HEK293 (cell line): ENCODE measurements at regions not wholly inside any gene's neighbourhood (a gene's known extent, or its start where the extent isn't known, plus 50 kb on each side); places are given as distances from the start of the nearest gene placed in this dataset.

Source experiments
- CTCF ChIA-PET: fragments of 350-600 bp; formaldehyde crosslinking; extraction: SDS; loops from one replicate; lab custom pipeline; 2021; ENCODE audit warnings: antibody characterized with exemption; lab: Yijun Ruan, JAX
- POLR2A ChIA-PET: fragments of 300-600 bp; formaldehyde crosslinking; extraction: SDS; loops from one replicate; lab custom pipeline; 2020; ENCODE audit warnings: antibody characterized with exemption, inconsistent platforms; lab: Yijun Ruan, JAX
- H3K27ac ChIP-seq: fragments of 200-500 bp; sonication (Bioruptor generic); 2 replicates; pipeline ENCODE4 v1.5.1; 2014; ENCODE audit warnings: low read depth, low read length, control low read depth, inconsistent platforms; ENCODE audit errors: extremely low read depth
- H3K36me3 ChIP-seq, 2 experiments: fragments of 200-500 bp in 1 of 2; sonication (Bioruptor generic) in 1 of 2; 1 replicate in 1 of 2; 2 replicates in 1 of 2; pipeline ENCODE4 v1.5.1; 2014 to 2017; ENCODE audit warnings: inconsistent platforms in 2 of 2, low read length in 2 of 2; ENCODE audit not compliant: control insufficient read depth in 2 of 2, insufficient read depth in 1 of 2
- H3K4me1 ChIP-seq: fragments of 200-500 bp; sonication (Bioruptor generic); 2 replicates; pipeline ENCODE4 v1.5.1; 2014; ENCODE audit warnings: mild to moderate bottlenecking, low read length, inconsistent platforms; ENCODE audit not compliant: control insufficient read depth, insufficient read depth
- H3K4me3 ChIP-seq: 2 replicates; pipeline ENCODE4 v1.5.1; 2011; ENCODE audit warnings: low read depth, mild to moderate bottlenecking, control low read depth, low read length, moderate library complexity
- H3K9me3 ChIP-seq: fragments of 200-500 bp; sonication (Bioruptor generic); 2 replicates; pipeline ENCODE4 v1.5.1; 2014; ENCODE audit warnings: low read depth, low read length, inconsistent platforms; ENCODE audit not compliant: control insufficient read depth, insufficient read depth
- ELK4 ChIP-seq: IDR thresholded peaks from 2 replicates; pipeline ENCODE4 v1.6.1; 2011; ENCODE audit warnings: mild to moderate bottlenecking, low read depth, low read length, borderline replicate concordance
- INSM2 ChIP-seq: fragments of 450-650 bp; formaldehyde crosslinking; IDR thresholded peaks from 2 replicates; pipeline ENCODE4 v1.5.1; 2016; ENCODE audit warnings: missing biosample characterization, missing genetic modification characterization
- MYNN ChIP-seq: fragments of 450-650 bp; formaldehyde crosslinking; IDR thresholded peaks from 2 replicates; pipeline ENCODE4 v1.5.1; 2016; ENCODE audit warnings: missing biosample characterization, missing genetic modification characterization, borderline replicate concordance
- TSHZ1 ChIP-seq: fragments of 450-650 bp; formaldehyde crosslinking; IDR thresholded peaks from 2 replicates; pipeline ENCODE4 v1.5.1; 2016; ENCODE audit warnings: missing biosample characterization, missing genetic modification characterization, borderline replicate concordance
- YY2 ChIP-seq: fragments of 450-650 bp; formaldehyde crosslinking; IDR thresholded peaks from 2 replicates; pipeline ENCODE4 v1.5.1; 2016; ENCODE audit warnings: missing biosample characterization, missing genetic modification characterization
- ZBTB26 ChIP-seq: fragments of 450-650 bp; formaldehyde crosslinking; optimal IDR thresholded peaks from 2 replicates; pipeline ENCODE3; 2016; ENCODE audit warnings: missing biosample characterization, mild to moderate bottlenecking, missing genetic modification characterization
- ZFP41 ChIP-seq: fragments of 450-650 bp; formaldehyde crosslinking; IDR thresholded peaks from 2 replicates; pipeline ENCODE4 v1.5.1; 2016; ENCODE audit warnings: missing biosample characterization, missing genetic modification characterization, borderline replicate concordance
- ZNF121 ChIP-seq: fragments of 450-650 bp; formaldehyde crosslinking; IDR thresholded peaks from 2 replicates; pipeline ENCODE4 v1.5.1; 2016; ENCODE audit warnings: missing biosample characterization, missing genetic modification characterization
- ZNF157 ChIP-seq: fragments of 450-650 bp; formaldehyde crosslinking; IDR thresholded peaks from 2 replicates; pipeline ENCODE4 v1.5.1; 2016; ENCODE audit warnings: missing biosample characterization, missing genetic modification characterization
- ZNF19 ChIP-seq: fragments of 450-650 bp; formaldehyde crosslinking; IDR thresholded peaks from 2 replicates; pipeline ENCODE4; 2016; ENCODE audit warnings: missing biosample characterization, missing genetic modification characterization, low read depth
- ZNF280C ChIP-seq: fragments of 450-650 bp; formaldehyde crosslinking; IDR thresholded peaks from 2 replicates; pipeline ENCODE4 v1.5.1; 2016; ENCODE audit warnings: missing biosample characterization, missing genetic modification characterization
- ZNF341 ChIP-seq: fragments of 450-650 bp; formaldehyde crosslinking; IDR thresholded peaks from 2 replicates; pipeline ENCODE4; 2016; ENCODE audit warnings: low read depth, missing biosample characterization, missing genetic modification characterization
- ZNF530 ChIP-seq: fragments of 450-650 bp; formaldehyde crosslinking; IDR thresholded peaks from 2 replicates; pipeline ENCODE4 v1.5.1; 2016; ENCODE audit warnings: low read depth, missing biosample characterization, missing genetic modification characterization
- ZNF558 ChIP-seq: fragments of 450-650 bp; formaldehyde crosslinking; IDR thresholded peaks from 2 replicates; pipeline ENCODE4 v1.5.1; 2016; ENCODE audit warnings: missing biosample characterization, missing genetic modification characterization
- ZNF571 ChIP-seq: fragments of 450-650 bp; formaldehyde crosslinking; IDR thresholded peaks from 2 replicates; pipeline ENCODE4 v1.5.0; 2017; ENCODE audit warnings: missing biosample characterization, missing genetic modification characterization
- ZNF664 ChIP-seq: fragments of 450-650 bp; formaldehyde crosslinking; IDR thresholded peaks from 2 replicates; pipeline ENCODE4 v1.5.1; 2016; ENCODE audit warnings: missing biosample characterization, missing genetic modification characterization
- ZNF707 ChIP-seq: fragments of 450-650 bp; formaldehyde crosslinking; IDR thresholded peaks from 2 replicates; pipeline ENCODE4 v1.5.1; 2016; ENCODE audit warnings: missing biosample characterization, missing genetic modification characterization
- ZNF76 ChIP-seq: fragments of 450-650 bp; formaldehyde crosslinking; IDR thresholded peaks from 2 replicates; pipeline ENCODE4; 2016; ENCODE audit warnings: low read depth, missing biosample characterization, missing genetic modification characterization, borderline replicate concordance
- ZNF837 ChIP-seq: fragments of 450-650 bp; formaldehyde crosslinking; IDR thresholded peaks from 2 replicates; pipeline ENCODE4 v1.5.1; 2016; ENCODE audit warnings: missing biosample characterization, missing genetic modification characterization
- ZSCAN18 ChIP-seq: fragments of 450-650 bp; formaldehyde crosslinking; IDR thresholded peaks from 2 replicates; pipeline ENCODE4 v1.5.1; 2016; ENCODE audit warnings: missing biosample characterization, missing genetic modification characterization
- ZSCAN30 ChIP-seq: fragments of 450-650 bp; IDR thresholded peaks from 2 replicates; pipeline ENCODE4 v1.5.1; 2018; ENCODE audit warnings: missing biosample characterization, mild to moderate bottlenecking, missing genetic modification characterization, moderate library complexity
- ZSCAN5A ChIP-seq: fragments of 450-650 bp; formaldehyde crosslinking; IDR thresholded peaks from 2 replicates; pipeline ENCODE4 v1.5.1; 2016; ENCODE audit warnings: missing biosample characterization, missing genetic modification characterization

GRCh38 chr22:27679176-27679575, 122.4 kb downstream of the MN1 start:
- TF ChIP-seq ZSCAN30 (no peak), MYNN (tag by site-specific recombination) (no peak), YY2 (tag by site-specific recombination) (no peak), ZNF121 (tag by site-specific recombination) (no peak), TSHZ1 (no peak), ZNF76 (tag by site-specific recombination) (no peak), ZNF280C (no peak), ZBTB26 (tag by site-specific recombination) (no peak), ZNF707 (tag by site-specific recombination) (no peak), ZNF157 (tag by site-specific recombination) (no peak), ZNF558 (tag by site-specific recombination) (no peak), ZFP41 (tag by site-specific recombination) (no peak), ZNF341 (tag by site-specific recombination) (no peak), INSM2 (tag by site-specific recombination) (no peak)
- H3K27ac ChIP-seq = no peak overlapping the region
- no peak overlapping the region for H3K4me3 ChIP-seq
- ChIA-PET POLR2A (no interaction called here), CTCF (interaction anchor here (0.6 kb wide), 1 partner anchor 292 kb away, joined by 3 read pairs; no protein-coding TSS in a partner anchor)
- H3K9me3 ChIP-seq = no peaks in the 10 kb centered on the region
- no peaks in the 10 kb centered on the region for H3K4me1 ChIP-seq
- no peaks in the 10 kb centered on the region for H3K36me3 ChIP-seq

- ChIA-PET POLR2A (no interaction called here), CTCF (interaction anchor here (0.6 to 3.2 kb wide), 3 partner anchors 15 to 274 kb away, joined by 3 to 10 read pairs (median 7); no protein-coding TSS in a partner anchor)
- H3K27ac ChIP-seq = no peak overlapping the region
- H3K4me3 ChIP-seq = no peak overlapping the region
- H3K36me3 ChIP-seq = no peaks in the 10 kb centered on the region
- H3K4me1 ChIP-seq = no peaks in the 10 kb centered on the region
- H3K9me3 ChIP-seq = no peaks in the 10 kb centered on the region
- TF ChIP-seq ZNF571 (tag by site-specific recombination) (no peak), ZSCAN5A (no peak), ZNF837 (tag by site-specific recombination) (no peak), ELK4 (no peak), ZNF664 (tag by site-specific recombination) (peak; percentile 91), ZNF530 (tag by site-specific recombination) (no peak), ZNF19 (no peak), ZSCAN18 (tag by site-specific recombination) (no peak)
Measured at GRCh38 chr22:27679693-27680488, 121.7 kb downstream of the MN1 start.
